Gastrocnemius medialis (tissue), 4 donors: ENCODE measurements at regions not wholly inside any gene's neighbourhood (a gene's known extent, or its start where the extent isn't known, plus 50 kb on each side); places are given as distances from the start of the nearest gene placed in this dataset.

ENCODE experiments used
- ATAC-seq, 2 donors: fragments of 150-250 bp; one replicate each; pipeline ENCODE4 v1.9.1; 2016
- DNase-seq, 2 donors: peaks; one replicate each; pipeline ENCODE4 v3.0.0-alpha.2; 2019
- H3K27ac ChIP-seq, 4 donors: fragments of 200-600 bp; sonication (generic); 1 replicate in 1 of 4; 2 replicates in 3 of 4; pipeline ENCODE4 v1.5.1; 2016 to 2018; ENCODE audit warnings: mild to moderate bottlenecking in 2 of 4, moderate library complexity in 1 of 4
- H3K27me3 ChIP-seq, 3 donors: fragments of 200-600 bp; sonication (generic) in 2 of 3; 1 replicate in 1 of 3; 2 replicates in 2 of 3; pipeline versions ENCODE4 v1.5.1 to v1.6.0; 2016 to 2019; ENCODE audit warnings: mild to moderate bottlenecking in 1 of 3, moderate library complexity in 1 of 3
- H3K36me3 ChIP-seq, 2 donors: fragments of 200-600 bp; sonication (generic) in 1 of 2; one replicate each; pipeline ENCODE4 v1.5.1; 2017 to 2018
- H3K4me1 ChIP-seq, 2 donors: fragments of 200-600 bp; sonication (generic) in 1 of 2; one replicate each; pipeline ENCODE4 v1.5.1; 2016 to 2017; ENCODE audit warnings: mild to moderate bottlenecking in 2 of 2
- H3K4me3 ChIP-seq, 4 donors: fragments of 200-600 bp; sonication (generic) in 3 of 4; 1 replicate in 1 of 4; 2 replicates in 3 of 4; pipeline ENCODE4 v1.5.1; 2016 to 2019; ENCODE audit warnings: mild to moderate bottlenecking in 2 of 4
- H3K9me3 ChIP-seq, 3 donors: fragments of 200-600 bp; sonication (generic) in 2 of 3; 1 replicate in 1 of 3; 2 replicates in 2 of 3; pipeline ENCODE4 v1.5.1; 2016 to 2019
- POLR2A ChIP-seq, 2 donors: fragments of 450-650 bp; IDR thresholded peaks; one replicate each; pipeline ENCODE4 v1.6.1; 2017; ENCODE audit warnings: antibody characterized with exemption in 2 of 2, mild to moderate bottlenecking in 2 of 2, moderate library complexity in 2 of 2
- in situ Hi-C, 4 donors: fragments of 200-750 bp; cut with MboI; loops; one replicate each; pipeline versions ENCODE4 v1.15.0 to v1.8.0; 2017; ENCODE audit warnings: low sequenced_read_pairs in 4 of 4
- intact Hi-C: fragments of 100-400 bp; cut with DNase I; formaldehyde crosslinking; loops from one replicate; pipeline ENCODE4 v1.15.1; 2023; ENCODE audit warnings: low total_unique reads
- TF ChIP-seq, protein P1 (sequence below), 5 experiments: fragments of 450-650 bp in 3 of 5; fragments of 200-600 bp in 2 of 5; sonication (generic) in 2 of 5; IDR thresholded peaks in 4 of 5; conservative IDR thresholded peaks in 1 of 5; 1 replicate in 4 of 5; 2 replicates in 1 of 5; pipeline ENCODE4 v1.5.1; 2016 to 2019; ENCODE audit warnings: antibody characterized with exemption in 5 of 5, mild to moderate bottlenecking in 3 of 5, moderate library complexity in 3 of 5

DNA sequence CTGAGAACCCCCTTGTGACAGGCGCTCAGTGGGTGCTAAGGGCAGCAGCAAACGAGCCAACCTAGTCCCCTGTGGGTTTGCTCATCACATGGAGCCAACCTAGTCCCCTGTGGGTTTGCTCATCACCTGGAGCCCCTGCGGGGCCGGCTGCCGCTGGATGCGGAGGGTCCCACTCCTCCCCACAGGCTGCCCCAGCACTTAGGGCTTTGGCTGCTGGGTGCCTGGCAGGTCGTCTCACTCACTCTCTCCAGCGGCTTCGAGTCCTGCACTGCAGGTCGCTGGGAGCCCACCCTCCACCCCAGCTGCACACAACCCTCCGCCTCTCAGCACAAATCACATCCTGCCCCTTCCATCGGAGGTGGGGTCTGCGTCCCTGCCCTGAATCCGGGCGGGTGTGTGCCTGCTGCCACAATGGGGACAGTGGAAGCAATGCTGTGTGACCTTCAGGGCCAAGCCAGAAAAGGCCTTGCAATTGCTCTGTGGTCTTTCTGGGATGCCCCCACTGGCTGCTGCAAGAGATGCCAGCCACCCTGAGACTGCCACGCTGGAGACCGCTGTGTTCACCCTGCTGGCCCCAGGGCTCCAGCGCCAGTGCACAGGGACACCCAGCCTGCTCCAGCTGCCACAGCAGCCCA, 248.1 kb upstream of the SALL3 start:
- H3K4me1 ChIP-seq, result no peaks in the 10 kb centered on the region
- in situ Hi-C loops, result no loop called here
- no peak overlapping the region for H3K4me3 ChIP-seq
- H3K27me3 ChIP-seq, result no peaks in the 10 kb centered on the region
- TF ChIP-seq, protein P1, sequence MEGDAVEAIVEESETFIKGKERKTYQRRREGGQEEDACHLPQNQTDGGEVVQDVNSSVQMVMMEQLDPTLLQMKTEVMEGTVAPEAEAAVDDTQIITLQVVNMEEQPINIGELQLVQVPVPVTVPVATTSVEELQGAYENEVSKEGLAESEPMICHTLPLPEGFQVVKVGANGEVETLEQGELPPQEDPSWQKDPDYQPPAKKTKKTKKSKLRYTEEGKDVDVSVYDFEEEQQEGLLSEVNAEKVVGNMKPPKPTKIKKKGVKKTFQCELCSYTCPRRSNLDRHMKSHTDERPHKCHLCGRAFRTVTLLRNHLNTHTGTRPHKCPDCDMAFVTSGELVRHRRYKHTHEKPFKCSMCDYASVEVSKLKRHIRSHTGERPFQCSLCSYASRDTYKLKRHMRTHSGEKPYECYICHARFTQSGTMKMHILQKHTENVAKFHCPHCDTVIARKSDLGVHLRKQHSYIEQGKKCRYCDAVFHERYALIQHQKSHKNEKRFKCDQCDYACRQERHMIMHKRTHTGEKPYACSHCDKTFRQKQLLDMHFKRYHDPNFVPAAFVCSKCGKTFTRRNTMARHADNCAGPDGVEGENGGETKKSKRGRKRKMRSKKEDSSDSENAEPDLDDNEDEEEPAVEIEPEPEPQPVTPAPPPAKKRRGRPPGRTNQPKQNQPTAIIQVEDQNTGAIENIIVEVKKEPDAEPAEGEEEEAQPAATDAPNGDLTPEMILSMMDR (IDR thresholded peaks at IDR 0.05 in 4 of 5, conservative IDR thresholded peaks at IDR 0.05 in 1 of 5), result no peak
- no peak for TF ChIP-seq POLR2A (IDR thresholded peaks at IDR 0.05)
- ATAC-seq (no peak), DNase-seq (no peak)
- H3K9me3 ChIP-seq, result no peaks in the 10 kb centered on the region
- intact Hi-C loops, result no loop called here
- H3K36me3 ChIP-seq, result no peaks in the 10 kb centered on the region
- no peak overlapping the region for H3K27ac ChIP-seq

DNA sequence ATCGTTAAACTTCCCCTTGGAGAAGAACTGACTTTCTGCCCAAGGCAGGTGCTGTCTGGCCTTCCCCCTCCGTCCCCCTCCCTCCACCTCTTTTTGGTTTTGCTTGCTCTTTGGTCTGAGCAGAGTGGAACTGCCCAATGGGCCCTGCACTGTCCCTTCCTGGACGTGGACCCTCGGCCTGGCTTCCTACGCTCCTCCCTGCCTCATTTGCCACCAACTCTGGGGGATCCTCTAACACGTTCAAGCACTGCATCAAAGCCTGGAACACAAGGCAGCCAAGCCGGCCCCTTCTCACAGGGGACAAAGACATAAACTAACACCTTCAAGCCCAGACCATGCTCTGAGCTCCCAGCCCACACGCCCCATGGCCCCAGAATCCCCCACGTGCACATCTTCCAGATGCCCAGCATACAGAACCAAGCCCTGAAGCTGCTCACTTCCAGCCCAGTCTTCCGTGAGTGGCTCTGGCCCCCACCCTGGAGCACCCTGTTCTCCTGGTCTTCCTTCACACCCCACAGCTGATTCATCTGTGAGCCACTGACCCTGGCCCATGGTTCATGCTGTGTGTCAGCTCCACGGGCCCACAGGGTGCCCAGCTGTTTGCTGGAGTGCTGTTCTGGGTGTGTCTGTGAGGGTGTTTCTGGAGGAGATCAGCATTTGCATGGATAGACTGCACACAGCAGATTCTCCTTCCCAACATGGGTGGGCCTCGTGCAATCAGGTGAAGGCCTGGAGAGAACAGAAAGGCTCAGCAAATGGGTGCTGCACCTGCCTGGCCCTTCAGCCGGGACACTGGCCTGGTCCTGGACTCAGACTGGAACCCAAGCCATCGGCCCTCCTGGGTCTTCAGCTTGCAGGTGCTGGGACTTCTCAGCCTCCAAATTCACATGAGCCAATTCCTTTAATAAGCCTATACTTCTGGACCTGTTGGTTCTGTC, 247.1 kb upstream of the SALL3 start:
- Histone ChIP-seq H3K4me1 (no peaks in the 10 kb centered on the region), H3K27me3 (no peaks in the 10 kb centered on the region), H3K27ac (no peak overlapping the region), H3K36me3 (no peaks in the 10 kb centered on the region), H3K4me3 (no peak overlapping the region), H3K9me3 (no peaks in the 10 kb centered on the region)
- in situ Hi-C loops, result no loop called here
- ATAC-seq (no peak), DNase-seq (no peak)
- intact Hi-C loops, result no loop called here
- TF ChIP-seq, protein P1 (IDR thresholded peaks at IDR 0.05 in 4 of 5, conservative IDR thresholded peaks at IDR 0.05 in 1 of 5), result no peak
- no peak for TF ChIP-seq POLR2A (IDR thresholded peaks at IDR 0.05)

- no peaks in the 10 kb centered on the region for H3K36me3 ChIP-seq
- no peaks in the 10 kb centered on the region for H3K9me3 ChIP-seq
- TF ChIP-seq POLR2A (IDR thresholded peaks at IDR 0.05), result no peak
- DNase-seq (no peak), ATAC-seq (no peak)
- no peaks in the 10 kb centered on the region for H3K4me1 ChIP-seq
- no peak overlapping the region for H3K27ac ChIP-seq
- intact Hi-C loops, result no loop called here
- no peak overlapping the region for H3K4me3 ChIP-seq
- in situ Hi-C loops, result no loop called here
- H3K27me3 ChIP-seq, result no peaks in the 10 kb centered on the region
Measured at GRCh38 chr18:78733762-78734613, 245.6 kb upstream of the SALL3 start.

DNA sequence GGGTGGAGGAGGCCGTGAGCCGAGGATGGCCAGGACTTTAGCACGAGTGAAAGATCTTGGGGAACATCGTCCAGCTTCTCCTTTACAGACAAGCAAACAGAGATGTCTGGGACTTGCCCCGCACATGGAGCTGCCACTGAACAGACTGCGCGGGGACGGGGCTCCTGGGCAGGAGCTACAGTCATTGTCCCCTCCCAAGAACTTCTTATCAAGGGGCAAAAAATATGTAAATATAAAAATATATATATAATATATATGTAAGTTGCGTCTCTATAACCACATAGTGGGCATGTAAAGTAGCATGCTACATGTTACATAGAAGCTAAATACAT, 245.0 kb upstream of the SALL3 start:
- H3K4me3 ChIP-seq, result no peak overlapping the region
- in situ Hi-C loops (no loop called here), intact Hi-C loops (no loop called here)
- no peaks in the 10 kb centered on the region for H3K27me3 ChIP-seq
- TF ChIP-seq, protein P1 (IDR thresholded peaks at IDR 0.05 in 4 of 5, conservative IDR thresholded peaks at IDR 0.05 in 1 of 5), result no peak
- no peak for TF ChIP-seq POLR2A (IDR thresholded peaks at IDR 0.05)
- H3K9me3 ChIP-seq, result no peaks in the 10 kb centered on the region
- no peaks in the 10 kb centered on the region for H3K36me3 ChIP-seq
- H3K4me1 ChIP-seq, result no peaks in the 10 kb centered on the region
- DNase-seq (no peak), ATAC-seq (no peak)
- H3K27ac ChIP-seq, result no peak overlapping the region
